8988T (cell line): ENCODE measurements at regions not wholly inside any gene's neighbourhood (a gene's known extent, or its start where the extent isn't known, plus 50 kb on each side); places are given as distances from the start of the nearest gene placed in this dataset.

Experiments used
- DNase-seq: peaks from one replicate; pipeline ENCODE4 v3.0.0; 2011

DNA sequence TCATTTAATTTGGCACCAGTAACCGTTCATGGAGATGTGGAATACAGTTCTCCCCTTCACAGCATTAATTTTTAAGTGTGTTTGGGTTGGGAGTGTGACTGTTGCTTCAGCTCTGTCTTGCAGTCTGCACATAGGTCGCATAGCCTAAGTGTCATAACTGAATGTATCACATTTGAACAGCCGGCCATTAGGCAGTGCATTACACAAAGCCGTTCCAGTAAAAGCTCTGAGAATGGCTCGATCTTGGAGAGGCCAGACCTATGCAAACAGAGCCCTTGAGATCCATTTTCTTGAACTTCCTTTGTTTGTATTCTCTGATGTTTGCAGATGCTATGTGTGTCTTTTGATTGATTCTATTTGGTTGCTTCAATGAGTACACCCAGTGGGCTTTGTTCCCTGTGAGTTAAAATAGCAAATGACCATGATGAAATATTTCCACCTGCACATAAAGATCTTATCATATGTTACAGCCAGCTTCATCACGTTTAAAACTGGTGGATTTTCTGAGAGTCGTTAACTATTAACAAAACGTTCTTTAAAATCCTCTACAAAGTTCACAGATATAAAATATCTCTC lies 1104.9 kb upstream of the SLC10A2 start:
- DNase-seq = no peak

- DNase-seq = no peak
Observed at GRCh38 chr13:104163866-104164630, 1097.8 kb upstream of the SLC10A2 start.

DNA sequence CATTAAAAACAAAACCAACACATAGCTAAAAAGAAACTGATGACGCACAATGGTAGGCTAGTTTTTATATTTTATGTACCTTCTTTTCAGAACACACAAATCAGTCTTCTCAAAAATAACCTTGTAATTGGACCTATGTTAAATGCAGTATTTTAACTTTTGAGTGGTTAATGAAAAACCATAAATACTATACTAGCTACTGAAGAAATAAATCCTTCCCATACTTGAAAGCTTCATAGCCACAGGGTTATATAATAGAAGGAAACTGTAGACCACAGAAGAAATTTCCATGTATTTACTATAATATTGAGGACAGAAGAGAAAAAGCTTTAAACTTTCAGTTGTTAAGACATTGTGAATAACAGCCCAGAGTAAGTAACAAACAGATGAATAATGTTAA lies 1094.3 kb upstream of the SLC10A2 start:
- DNase-seq = no peak

DNA sequence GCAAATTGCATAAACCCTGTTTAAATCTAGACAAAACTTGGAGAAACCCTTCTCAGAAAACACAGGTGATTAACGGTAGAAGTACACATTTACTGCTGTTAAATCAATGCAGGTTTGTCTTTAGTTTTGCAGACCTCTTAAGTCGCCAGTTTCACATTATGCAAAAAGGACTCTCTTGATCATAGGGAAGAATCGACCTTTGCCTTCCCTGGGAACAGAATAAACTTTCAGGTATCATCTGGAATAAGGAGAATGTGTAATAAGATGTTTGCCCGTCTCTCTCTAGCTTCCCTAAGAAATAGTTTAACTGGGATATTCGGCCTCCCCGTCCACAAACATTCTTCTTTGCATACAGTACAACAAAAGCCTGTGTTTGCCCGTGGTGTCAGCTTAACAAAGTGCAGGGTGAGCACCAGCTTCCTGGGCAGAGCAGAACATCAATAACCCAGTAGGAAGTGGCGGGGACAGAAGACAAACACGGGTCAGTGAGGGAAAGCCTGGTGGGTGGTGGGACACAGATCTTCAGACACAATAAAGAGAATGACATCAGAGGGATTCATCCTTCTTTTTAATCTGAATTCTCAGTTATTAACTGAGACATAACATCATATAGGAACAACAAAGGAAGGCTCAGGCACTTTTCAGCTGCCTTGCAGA lies 1077.7 kb upstream of the SLC10A2 start:
- DNase-seq = no peak

DNA sequence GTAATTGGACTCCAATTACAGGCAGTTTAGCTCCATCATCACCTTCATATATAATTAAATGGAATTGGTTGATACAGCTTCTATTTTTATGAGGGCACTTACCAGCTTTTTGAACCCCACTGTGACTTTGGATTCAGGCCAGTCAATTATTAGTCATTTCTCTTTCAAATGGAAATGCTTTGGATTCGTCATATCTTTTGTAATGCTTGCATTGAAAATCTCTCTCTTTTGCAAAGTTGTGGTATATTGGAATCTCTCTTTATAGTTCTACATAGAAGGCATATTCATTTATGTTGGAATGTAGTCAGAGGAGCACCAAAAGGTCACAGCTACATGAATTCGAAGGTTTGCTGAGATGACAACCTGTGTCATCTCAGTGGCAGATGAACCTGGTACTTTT lies 1074.3 kb upstream of the SLC10A2 start:
- no peak for DNase-seq

GRCh38 chr13:104137416-104137815 lies 1071.2 kb upstream of the SLC10A2 start:
- DNase-seq = no peak

GRCh38 chr13:104132849-104133248 lies 1066.6 kb upstream of the SLC10A2 start:
- DNase-seq = no peak

DNA sequence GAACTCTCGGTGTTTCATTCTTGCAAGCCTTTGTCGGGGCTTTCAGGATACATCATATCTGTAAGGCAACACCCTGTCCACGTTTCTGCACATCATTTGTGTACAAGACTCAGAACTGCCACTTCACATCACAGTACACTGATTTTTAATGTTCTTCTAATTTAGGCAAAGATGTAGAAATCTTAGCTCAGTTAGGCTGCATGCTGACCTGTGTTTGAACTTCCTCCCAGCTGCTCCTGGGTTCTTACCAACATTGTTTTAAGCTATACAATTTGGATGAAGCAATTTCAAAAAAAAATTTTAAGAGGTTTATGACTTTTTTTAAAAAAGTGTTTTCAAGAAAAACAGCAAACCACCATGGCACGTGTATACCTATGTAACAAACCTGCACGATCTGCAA lies 1047.9 kb upstream of the SLC10A2 start:
- DNase-seq = no peak

- DNase-seq = no peak
Observed at GRCh38 chr13:104111031-104111430, 1044.8 kb upstream of the SLC10A2 start.

DNA sequence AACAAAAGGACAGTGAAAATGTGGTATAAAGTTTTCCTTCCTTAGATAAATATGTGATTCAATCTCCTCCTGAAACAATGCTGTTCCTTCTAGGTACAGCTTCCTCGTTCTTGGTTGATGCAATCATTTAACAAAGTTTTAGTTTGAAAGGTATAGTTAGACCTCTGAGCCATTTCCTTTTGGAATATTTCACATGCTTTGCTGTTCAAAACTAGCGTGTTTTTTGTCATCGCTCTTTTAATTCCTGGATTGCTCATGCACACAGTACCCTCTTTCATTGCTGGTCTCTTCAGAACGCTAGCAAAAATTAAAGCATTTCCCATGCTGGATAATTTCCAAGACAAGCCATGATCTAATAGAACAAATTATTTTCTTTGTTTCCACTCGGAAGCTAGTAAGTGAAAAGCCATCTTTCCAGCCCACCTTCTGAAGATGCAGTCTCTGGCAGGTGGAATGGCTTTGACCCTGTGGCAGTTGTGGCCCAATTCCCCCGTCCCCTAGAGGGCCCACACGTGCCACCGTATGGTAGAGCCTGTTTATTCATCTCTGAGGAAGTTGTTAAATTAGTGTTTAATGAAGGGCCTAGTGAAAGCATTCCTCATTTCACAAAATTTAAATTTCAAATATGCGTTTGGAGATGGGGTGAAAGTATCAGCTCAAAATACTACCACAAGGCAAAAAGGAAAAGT lies 1040.6 kb upstream of the SLC10A2 start:
- no peak for DNase-seq

DNA sequence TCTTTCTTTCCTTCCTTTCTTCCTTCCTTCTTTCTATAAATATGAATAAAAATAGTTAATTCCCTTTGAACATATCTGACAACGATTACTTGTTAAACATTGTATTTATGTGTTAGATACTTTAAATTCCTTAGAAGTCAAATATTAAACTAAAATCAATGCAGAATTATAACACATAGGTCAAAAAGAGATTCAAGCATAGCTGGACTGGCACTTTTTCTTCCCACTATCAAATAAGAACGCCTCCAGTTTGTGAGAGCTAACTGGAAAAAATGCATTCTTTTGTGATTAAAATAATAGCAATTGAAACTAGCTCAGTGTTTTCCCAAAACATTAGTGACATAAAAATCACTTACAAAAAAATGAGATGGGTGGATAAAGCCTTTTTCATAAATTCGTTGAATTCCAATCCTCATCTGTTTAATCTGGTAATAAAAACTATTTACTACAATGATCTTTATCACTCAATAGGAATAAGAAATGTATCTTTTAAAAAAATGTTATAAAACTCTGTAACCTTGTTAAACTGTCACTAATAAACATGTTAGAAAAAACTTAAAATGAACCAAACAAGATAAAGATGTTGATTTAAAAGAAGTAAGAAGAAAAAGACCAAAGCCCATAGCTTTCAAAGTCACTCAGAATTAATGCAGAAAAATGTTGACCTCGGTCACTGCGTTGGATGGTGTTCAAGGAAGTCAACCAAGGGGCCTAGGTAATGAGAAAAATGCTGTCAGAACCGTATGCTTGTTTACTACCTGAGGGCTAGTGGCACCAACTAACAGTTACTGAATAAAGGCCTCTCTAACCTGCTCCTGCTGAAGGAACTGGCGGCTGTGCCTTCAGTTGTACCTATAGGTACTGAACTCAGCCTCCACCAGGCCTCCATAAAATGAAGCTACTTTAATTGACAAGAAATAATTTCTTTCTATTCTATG lies 1039.5 kb upstream of the SLC10A2 start:
- no peak for DNase-seq

- no peak for DNase-seq
Observed at GRCh38 chr13:104099750-104100149, 1033.5 kb upstream of the SLC10A2 start.

DNA sequence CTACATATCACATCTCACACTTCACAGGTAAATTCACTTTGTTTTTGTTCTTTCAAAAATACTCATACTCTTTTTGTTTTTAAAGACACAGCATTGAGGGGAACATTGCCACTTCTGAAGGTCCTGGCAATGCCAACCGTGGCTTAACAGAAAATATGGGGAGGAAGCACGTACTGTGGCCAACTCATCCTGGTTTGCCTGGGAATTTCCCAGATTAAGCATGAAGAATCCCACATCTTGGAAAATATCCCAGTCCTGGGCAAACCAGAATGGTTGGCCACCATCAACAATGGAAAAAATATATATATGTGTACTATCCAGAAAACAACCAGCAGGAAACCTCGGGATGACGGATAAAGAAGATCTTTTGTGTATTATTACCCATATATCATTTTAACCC lies 1032.2 kb upstream of the SLC10A2 start:
- no peak for DNase-seq

DNA sequence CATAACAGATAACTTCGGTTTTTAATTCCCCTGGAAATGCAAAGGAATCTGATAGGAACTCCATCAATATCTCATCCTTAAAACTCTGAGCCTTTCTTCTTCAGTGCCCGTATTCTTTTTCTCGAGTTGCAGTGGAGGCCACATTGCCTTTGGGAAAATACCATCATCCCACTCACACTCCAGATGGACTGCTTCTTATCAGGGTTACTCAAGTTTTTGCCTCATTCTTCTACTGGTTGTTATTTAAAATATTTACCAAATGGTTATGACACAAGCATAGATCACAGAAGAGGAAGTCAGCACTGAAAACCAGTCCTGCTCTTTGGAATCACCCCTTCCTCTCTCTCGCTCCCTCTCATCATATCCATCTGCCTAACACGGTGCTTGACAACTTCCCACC lies 1020.5 kb upstream of the SLC10A2 start:
- DNase-seq = no peak

DNA sequence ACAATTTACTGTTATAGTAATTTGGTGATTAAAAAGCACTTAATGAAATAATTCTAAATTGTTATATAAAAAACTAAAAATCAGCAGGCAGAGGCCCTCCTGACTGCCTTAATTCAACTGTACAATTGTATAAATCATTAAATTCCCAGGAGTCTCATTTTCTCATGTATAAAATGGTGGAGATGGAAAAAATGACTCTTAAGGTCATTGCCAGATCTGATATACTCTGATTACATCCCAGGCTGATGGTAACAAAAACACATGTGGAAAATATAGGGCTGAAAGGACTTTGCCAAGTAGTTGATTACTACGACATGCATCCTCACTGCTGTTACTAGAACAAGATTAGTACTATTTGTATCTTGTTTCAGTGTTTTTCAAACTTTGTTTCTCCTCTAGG lies 1020.0 kb upstream of the SLC10A2 start:
- no peak for DNase-seq

DNA sequence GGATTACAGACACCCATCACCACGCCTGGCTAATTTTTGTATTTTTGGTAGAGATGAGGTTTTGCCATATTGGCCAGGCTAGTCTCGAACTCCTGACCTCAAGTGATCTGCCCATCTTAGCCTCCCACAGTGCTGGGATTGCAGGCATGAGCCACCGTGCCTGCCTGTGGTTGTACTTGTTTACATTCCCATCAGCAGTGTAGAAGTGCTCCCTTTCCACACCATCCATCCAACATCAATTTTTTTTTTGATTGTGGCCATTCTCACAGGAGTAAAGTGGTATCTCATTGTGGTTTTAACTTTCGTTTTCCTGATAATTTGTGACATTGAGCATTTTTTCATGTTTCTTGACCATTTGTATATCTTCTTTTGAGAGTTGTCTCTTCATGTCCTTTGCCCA lies 1019.4 kb upstream of the SLC10A2 start:
- no peak for DNase-seq

DNA sequence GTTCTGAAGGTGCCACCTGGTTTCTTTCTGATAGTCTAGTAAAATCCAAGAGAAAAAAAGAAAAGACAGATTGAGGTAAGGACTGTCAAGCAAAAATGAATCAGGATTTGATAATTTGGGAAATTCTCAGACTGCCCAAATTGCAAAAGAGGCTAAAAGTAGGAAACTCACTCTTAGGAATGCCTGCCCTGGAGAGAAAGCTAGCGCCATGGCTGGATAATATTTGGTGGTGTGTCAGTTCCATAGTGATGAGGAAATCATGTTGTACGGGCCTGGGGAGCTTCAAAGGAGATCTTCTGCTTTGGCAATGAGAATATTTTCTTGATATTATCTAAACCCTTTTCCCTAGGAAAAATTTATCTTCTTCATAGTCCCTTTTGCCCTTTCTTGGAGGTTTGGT lies 1008.1 kb upstream of the SLC10A2 start:
- DNase-seq = no peak

DNA sequence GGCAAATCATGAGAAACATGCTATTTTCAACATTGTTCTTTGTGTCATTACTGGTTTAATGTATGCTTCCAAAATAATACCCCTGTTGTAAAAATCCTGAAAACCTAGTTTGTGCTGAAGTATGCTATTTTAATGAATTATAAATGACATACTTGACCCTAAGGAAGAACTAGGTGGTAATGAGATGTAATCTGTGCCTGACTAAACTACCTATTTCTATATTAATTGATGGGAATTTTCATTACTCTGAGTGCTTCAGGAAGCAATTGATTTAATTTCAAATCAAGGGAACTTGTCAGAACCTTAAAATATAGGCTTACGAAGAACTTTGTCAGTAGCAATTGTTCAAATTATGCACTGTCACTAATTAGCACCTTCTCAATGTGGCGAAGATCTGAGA lies 1005.6 kb upstream of the SLC10A2 start:
- DNase-seq = no peak

GRCh38 chr13:104065328-104065727 lies 999.1 kb upstream of the SLC10A2 start:
- no peak for DNase-seq

DNA sequence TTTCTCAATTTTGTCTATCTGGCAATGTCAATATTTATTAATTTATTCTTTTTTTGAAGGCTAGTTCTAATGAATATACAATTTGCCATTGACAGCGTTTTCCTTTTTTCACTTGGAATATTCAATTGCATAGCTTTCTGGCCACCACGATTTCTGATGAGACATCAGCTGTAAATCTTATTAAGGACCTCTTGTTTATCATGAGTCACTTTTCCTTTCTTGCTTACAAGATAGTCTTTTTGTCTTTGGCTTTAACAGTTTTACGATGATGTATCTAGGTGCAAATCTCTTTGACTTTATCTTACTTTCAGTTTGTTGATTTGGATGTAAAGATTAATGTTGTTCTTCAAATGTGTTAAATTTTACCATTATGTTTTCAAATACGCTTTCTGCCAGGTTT lies 991.6 kb upstream of the SLC10A2 start:
- DNase-seq = no peak

GRCh38 chr13:104045907-104046306 lies 979.7 kb upstream of the SLC10A2 start:
- no peak for DNase-seq

DNA sequence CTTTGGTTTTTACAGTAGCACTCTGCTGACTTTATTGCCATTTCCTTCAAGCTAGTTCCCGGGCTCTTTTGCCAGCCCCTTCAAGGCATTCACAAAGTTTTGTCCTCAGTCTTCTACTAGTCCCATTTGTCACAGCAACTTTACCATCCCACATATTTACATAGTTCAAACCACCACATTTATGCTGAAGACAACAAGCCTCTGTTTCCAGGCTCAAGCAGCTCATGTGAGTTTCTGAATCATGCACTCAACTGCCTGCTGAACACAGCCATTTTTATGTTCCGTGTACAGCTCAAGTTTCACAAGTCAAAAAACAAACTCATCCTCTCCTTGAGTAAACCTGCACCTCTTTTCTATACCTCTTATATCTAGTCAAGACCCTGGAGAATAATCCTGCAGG lies 977.0 kb upstream of the SLC10A2 start:
- no peak for DNase-seq

- DNase-seq = no peak
Observed at GRCh38 chr13:104034891-104035290, 968.7 kb upstream of the SLC10A2 start.
